Stimulated activated naive CD8-positive, alpha-beta T cell treated with anti-CD3 and anti-CD28 coated beads, Interleukin-15, Interleukin-2, amounts not matched to agents 100 U/mL and 50 U/mL, for 24 hours (primary cell): ENCODE measurements at regions not wholly inside any gene's neighbourhood (a gene's known extent, or its start where the extent isn't known, plus 50 kb on each side); places are given as distances from the start of the nearest gene placed in this dataset.
A peak's percentile ranks its signal among the peaks of the same experiment; 100 is the strongest.
"Not testable (repeated sequence)": the region's sequence is repeated elsewhere in the genome, so short reads cannot be mapped to it uniquely, and the experiment has no call there.

Experiments
- ATAC-seq: fragments of 150-1000 bp; cut with Tn5 transposase; one replicate; pipeline ENCODE4 v1.10.0; 2021
- DNase-seq: peaks from one replicate; pipeline ENCODE4 v3.0.0; 2021

DNA sequence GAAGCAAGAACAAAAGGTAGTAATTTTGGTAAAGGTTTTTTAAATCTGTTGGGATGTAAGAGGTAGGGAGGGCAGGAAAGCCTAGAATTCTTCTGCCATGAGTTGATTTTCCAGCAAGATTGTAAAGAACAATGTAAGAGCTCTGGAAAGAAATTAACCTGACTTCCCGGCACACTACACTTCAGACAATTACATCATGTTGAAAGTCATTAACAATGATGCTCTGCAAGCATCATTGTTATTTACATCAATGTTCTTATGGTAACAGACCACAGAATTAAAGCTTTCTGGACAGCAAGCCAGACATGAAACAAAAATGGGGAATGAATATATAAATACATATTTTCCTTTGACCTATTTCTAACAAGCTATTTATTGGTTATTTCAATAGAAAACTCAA is 342.2 kb downstream of the CEP170 start:
- DNase-seq, ATAC-seq: not testable (repeated sequence)

DNA sequence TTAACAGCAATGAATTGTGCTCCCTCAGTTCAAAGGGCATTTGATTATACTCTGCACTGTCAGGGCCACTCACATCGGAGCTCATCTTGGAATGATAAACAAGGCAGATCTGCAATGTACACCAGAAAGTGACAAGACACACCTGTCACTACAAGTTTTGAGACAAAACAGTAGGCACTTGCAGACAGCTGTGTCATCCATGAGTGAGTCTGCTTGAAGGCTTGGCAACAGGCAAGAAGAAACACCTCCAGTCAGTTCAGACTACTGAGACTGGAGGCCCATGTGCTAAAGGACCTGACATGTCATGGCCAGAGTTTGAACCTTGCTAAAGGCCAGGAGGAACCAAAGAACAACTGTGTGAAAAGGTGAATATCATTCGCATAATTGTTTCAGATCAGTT is 354.5 kb downstream of the CEP170 start:
- ATAC-seq, DNase-seq: not testable (repeated sequence)

DNA sequence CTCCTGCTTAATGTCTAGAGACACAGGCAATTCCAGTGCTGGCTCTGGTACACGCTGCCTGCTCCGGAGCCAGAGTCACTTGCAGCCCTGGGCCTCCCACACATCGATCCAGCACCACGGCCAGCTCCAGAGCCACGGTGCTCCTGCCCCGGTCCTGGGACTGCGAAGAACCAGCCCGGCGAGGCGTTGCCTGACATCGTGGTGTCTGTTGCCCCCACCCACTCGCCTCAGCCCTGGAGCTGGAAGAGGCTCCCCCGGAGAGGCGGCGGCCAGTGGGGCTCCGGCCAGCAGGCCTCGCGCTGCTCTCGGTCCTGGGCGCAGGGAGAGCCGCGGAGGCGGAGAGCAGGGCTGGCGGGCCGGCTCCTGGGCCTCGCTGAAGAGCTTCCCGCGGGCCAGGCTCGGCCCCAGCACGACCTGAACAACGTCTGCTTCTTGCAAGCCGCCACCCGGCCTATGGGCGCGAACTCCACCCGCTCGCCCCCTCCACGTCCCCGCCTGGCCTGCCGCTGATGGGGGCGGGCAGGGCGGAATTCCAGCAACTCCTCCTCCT is 364.8 kb downstream of the CEP170 start:
- no peak for ATAC-seq
- peak; percentile 6 for DNase-seq

DNA sequence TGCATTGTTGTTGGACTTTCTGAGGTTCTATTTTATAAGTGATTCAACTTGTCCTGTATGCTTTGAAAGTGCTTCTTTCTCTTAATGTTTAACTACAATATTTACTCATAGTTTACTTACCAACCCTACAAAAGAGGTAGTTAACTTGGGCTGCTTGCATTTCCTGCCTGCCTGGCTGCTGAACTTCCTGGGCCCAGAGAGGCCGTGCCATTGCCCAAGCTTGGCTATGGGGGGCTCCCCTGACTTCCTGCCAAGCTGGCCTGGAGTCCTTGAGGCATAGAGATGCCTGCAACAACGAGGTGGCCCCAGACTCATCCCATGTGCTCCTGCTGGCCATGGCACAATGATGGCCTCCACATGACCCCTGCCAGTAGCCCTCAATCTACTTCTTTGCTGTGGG is 361.6 kb upstream of the PLD5 start:
- no peak for DNase-seq
- no peak for ATAC-seq

DNA sequence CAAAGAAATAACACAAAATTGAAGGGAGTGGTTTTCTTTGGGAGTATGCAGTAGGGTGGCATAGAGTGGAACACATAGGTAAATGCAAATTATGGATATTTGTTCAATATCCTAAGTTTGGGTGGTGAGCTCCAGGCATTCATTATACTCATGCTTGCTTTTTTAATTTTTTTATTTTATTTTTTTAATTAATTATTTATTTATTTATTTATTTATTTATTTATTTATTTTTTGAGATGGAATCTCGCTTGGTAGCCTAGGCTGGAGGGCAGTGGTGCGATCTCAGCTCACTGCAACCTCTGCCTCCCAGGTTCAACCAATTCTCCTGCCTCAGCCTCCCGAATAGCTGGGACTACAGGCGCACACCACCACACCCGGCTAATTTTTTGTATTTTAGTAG is 355.5 kb upstream of the PLD5 start:
- ATAC-seq, DNase-seq: not testable (repeated sequence)

DNA sequence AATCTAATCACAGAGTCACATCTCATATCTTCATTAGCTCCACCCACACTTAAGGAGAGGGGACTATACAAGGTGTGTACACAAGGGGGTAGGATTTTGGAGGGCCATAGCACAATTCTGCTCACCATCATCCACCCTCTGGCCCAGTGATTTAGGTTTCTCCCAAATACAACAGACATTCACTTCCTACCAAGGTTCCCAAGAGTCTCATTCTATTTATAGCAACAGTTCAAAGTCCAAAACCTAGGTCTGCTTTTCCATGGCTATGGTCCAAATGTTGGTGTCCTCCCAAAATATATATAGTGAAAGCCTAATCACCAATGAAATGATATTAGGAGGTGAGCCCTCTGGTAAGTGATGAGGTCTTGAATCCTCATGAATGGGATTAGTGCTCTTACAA is 353.2 kb upstream of the PLD5 start:
- DNase-seq (no peak), ATAC-seq (no peak)

DNA sequence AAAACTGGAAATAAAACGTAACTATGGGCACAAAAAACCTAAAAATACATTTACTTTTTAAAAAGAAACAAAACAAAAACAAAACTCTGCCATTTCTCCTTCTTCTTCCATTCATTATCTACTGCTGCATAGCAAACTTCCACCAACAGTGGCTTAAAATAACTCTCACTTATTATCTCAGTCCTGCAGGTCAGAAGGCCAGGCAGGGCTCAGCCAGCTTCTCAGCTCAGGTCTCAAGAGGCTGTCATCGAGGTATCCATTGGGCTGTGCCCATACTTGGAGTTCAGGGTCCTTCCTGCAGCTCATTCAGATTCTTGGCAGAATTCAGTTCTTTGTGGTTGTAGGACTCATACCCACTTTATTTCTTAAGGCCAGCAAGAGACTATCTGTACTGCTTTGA is 352.7 kb upstream of the PLD5 start:
- no peak for ATAC-seq

DNA sequence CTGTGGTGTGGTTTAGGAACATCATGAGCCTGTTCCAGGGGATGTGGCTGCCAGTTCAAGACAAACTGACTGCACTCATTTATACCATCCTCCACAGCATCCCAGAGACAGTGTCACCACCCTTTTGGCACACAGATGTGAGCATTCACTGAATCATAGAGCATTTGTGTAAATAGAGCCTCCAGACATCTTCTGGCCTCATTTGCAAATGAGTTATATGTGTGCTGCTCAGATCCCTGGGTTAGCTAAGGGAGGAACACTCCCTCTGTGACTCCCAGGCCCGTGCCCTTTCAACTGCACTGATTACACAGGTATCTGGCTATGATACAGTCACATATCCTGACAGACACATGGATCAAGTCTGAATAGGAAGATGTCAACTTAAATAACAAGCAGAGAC is 351.5 kb upstream of the PLD5 start:
- DNase-seq (no peak), ATAC-seq (no peak)

More for the DNA sequence above, 352.7 kb upstream of the PLD5 start:
- no peak for DNase-seq

DNA sequence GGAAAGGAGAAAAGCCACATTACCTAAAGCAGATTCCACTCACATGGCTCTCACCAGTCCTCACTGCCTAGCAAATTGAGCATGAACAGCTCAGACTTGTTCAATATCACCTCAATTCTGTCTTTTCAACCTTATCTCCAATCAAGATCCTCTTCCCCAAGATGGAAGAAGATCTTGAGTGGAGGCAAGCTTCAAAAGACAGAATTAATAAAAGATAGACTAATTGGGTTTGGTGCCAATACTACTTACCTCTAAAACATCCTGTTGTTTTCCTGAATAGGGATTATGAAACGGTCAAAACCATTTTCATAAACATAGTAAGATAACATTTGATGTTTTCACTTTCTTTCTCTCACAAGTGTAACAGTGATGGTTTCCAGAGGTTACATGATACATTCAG is 349.2 kb upstream of the PLD5 start:
- no peak for DNase-seq

DNA sequence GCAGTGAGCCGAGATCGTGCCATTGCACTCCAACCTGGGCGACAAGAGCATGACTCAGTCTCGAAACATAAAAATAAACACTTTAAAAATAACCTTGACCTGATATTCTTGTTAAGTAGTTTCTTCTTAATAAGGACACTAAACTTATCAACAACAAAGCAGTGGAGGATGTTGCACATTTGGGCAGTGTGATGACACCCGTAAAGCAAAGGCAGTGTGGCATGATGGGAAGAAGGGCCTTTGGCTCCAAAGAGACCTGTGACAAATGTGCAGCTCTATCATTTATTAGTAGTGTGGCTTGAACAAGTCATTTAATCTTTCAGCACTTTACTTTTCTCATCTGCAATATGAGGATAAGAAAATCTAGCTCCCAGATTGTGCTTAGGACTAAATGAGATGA is 348.0 kb upstream of the PLD5 start:
- ATAC-seq: no peak
- no peak for DNase-seq

More for the DNA sequence above, 349.2 kb upstream of the PLD5 start:
- no peak for ATAC-seq

DNA sequence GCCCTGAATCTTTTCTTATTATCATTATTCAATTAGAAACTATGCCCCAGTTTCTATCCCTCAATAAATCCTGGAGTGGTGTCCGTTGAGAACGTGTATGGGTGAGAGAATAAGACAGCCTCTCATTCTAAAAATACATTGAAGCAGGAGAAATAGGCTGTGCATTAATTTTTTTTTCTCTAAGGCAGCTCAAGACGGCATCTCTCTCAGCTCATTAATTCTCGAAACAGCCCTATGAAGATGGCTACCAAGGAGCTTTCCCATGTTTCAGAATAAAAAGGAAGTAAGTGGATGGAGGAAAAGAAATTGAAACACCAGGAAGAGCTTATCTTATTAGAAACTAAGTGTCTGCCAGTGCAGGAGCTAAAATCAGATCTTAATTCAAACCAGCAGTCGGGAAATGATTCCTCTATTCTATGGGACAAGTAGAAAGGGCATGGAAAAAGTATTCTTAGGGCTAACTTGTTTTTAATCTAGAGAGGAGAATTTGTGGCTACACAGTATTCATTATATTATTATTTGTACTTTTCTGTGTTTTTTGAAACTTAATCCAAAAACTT is 347.1 kb upstream of the PLD5 start:
- no peak for ATAC-seq

DNA sequence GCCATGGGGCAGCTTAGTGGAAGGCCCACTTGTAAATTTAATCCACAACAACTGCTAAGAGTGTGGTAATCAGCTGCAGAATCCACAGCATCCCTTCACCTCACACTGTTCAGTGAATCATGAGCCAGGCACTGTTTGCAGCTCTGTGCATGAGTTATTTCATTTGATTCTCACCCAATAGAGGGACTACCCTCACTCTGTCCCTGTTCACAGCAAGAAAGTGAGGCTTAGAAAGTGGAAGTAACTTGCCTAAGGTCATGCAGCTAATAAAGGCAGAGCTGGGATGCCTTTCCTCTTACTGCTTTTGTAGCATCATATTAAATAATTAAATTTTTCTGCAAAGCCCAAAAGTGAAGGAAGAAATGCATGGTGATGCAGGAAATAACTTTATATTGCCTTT is 346.5 kb upstream of the PLD5 start:
- ATAC-seq (no peak), DNase-seq (no peak)

More for the DNA sequence above, 347.1 kb upstream of the PLD5 start:
- no peak for DNase-seq

DNA sequence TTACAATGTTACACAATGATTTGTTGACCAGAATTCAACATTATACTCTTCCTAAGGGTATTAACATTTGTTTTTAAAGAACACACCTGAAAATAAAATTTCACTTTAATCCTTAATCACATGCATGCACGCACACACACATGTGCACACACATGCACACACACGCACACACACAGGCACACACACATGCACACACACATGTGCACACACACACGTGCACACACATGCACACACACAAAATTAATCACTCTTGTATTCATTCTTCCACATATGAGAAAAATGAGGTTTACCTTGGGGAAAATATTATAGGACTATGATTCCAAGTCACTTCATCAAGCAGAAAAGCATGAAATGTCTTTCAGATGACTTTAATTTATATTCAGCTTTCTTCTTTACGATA is 331.8 kb upstream of the PLD5 start:
- DNase-seq: no peak
- ATAC-seq: no peak

DNA sequence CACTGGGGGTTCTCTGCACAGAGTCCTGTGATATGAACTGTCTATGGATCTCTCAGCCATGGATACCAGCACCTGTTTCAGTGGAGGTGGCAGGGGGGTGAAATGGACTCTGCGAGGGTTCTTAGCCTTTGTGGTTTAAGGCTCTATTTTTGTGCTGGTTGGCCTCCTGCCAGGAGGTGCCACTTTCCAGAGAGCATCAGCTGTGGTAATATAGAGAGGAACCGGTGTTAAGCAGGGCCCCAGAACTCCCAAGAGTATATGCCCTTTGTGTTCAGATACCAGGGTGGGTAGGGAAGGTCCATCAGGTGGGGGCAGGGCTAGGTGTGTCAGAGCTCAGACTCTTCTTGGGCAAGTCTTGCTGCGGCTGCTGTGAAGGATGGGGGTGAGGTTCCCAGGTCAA is 330.0 kb upstream of the PLD5 start:
- DNase-seq: no peak

DNA sequence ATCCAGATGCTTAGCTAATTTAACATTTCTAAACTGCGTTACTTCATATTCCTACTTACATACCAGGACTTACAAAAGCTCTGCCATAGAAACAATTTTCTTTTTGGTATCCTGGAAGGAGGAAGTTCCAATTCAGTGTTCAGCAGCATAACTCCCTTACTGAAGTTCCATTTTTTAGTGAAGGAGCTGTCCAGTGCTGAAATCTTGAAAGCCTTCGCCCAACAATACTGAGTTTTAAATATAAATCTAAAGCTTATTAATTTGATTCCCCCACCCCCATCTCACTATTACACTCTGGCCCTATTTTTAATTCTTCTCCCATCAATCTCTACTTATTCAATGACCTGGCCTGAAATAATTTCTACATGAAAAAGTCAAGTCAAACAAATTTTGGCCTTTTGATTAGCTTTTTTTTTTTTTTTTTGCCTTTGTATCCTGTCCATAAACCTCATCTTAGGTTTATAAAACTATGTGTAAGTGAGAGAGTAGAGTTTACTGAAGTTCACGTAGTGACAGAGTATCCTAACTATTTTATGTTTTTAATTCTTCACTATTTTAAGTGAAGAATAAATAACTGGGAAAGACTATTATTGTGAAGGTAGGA is 323.0 kb upstream of the PLD5 start:
- ATAC-seq (no peak), DNase-seq (no peak)

More for the DNA sequence above, 330.0 kb upstream of the PLD5 start:
- no peak for ATAC-seq

DNA sequence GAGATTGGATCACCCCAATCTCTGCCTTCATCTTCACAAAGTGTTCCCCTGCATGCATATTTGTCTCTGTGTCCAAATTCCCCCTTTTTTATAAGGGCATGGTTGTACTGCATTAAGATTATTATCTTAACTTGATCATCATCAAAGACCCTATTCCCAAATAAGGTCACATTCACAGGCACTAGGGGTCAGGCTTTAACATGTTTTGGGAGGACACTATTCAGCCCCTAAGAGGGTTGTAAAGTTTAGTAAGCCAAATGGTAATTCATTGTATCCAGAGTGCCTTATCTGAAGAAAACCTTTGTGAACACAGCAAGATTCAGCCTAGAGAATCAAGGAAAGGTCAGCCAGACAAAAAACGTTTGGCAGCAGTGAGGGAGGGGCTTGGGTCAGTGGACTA is 317.6 kb upstream of the PLD5 start:
- DNase-seq (no peak), ATAC-seq (no peak)

DNA sequence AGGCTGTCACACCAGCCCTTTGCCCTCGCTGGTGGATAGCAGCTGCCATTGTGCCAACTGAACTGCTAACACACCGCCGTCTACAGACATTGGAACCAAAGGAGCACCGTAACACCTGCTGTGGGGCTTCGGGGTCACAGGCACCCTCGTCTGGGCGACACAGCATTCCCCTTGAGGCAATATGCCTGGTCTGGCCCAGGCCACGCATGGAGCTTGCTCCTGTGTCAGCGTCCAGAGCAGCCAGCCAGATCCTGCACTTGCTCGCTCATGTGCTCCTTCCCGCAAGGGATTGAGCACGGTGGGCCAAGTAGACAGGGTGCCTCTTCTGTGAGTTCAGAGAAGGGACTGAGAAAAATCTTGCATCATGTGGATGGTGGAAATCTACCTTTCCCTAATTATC is 314.6 kb upstream of the PLD5 start:
- no peak for DNase-seq
- no peak for ATAC-seq

DNA sequence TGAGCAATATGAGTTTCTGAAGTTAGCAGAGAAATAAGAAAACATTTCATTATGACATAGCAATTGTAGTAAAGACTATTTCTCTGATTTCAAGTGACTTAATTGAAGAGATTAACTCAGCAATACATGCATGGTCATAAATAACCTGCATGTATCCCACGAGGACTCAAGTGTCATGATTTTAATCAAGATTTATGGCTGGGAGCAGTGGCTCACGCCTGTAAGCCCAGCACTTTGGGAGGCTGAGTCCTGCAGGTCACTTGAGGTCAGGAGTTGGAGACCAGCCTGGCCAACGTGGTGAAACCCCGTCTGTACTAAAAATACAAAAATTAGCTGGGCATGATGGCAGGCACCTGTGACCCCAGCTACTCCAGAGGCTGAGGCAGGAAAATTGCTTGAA is 311.9 kb upstream of the PLD5 start:
- ATAC-seq: no peak
- DNase-seq: no peak

DNA sequence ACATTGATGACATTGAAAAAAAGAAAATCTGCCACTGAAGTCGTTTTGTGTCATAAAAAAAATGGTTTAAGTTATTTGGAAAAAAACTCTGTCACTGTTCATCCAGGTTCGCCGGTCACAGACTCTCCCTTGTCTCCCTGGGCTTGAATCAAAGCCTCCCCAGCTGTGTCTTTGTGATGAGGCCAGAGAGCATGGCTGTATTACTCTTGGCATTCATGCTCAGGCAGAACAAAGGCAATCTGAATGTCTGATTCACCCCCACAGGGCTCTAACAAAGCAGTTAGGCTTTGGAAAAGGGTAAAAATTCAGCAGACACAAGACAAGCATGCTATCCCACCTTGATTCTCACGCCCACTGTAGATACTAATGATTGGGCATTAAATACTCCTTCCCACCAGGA is 304.3 kb upstream of the PLD5 start:
- ATAC-seq: no peak
- no peak for DNase-seq

DNA sequence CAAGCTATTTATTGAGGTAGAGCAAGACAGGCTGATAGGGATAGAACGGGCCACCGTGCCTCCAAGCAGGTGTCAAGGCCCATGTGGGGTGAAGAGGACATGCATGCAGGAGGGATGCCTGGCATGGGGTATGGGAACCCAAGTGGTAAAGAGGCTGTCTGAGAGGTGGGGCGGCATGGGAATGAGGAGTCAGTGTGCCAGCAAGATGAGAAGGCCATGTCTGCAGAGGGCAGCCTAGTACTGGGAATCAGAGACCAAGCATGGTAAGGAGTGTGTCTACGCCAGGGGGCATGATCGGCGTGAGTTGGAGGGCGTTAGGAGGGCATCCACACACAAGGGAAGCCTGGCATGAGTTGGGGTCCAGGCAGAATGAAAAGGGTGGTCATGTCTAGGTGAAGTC is 303.7 kb upstream of the PLD5 start:
- no peak for DNase-seq
- ATAC-seq: no peak

DNA sequence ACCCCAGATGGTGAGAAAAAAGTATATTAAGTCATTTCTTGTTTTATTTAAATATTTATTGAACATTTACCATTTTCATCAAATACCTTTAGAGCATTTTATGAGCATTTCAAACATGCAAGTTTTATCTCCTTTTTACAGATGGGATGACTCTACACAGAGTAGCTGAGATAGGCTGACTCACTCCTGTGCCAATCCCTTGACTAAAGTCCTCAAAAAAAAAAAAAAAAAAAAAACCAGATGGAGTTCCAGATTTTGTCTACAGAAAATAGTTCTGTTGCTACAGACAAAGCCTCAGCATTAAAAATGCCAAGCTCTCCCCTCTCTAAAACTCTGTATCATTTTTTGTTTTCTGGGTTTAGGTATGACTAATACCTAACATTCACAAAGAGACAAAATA is 303.0 kb upstream of the PLD5 start:
- ATAC-seq: no peak
- no peak for DNase-seq

DNA sequence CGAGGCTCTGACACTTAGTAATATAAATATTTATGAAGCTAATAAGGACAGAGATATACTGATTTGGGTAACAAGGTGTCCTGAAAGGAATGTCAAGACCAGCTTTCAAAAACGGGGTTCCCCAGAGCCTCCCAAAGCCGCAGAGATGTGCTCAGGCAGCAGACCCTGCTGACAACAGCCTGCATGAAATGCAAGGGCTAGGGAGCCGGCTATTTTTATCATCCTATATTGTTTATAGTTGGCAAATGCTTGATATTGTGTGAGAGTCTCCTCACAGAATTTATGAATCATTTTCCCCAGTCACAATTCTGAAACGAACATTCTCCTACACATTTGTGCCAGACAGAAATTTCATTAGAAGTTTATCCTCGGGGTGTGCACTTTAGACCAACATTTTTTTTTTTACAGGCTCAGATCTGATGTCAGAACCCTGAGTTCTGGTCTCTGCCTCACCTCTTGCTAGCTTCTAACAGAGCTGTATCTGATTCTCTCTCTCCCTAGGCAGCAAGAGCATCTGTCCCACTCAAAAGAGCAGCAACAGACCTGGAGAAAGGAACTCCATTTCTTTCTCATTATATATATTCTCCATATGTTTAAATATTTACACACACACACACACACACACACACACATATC is 302.3 kb upstream of the PLD5 start:
- DNase-seq: no peak
- no peak for ATAC-seq

DNA sequence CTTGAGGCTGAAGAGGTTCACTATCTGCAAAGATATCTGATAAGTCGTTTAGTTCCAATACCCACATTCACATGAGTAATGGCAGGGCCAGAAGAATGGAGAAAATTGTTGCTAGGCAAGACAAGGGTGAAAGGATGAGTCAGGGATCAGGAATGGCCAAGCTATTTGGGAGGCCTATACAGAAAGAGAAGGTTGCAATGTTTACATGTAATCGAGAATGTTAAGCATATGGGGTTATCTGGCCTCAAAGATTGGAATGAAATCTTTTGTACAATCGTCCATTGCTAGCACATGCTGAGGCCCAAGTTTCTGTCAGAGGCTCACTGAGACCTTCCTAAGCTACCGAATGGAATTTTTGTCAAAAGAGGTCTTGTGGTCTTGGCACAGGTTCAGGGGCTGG is 299.9 kb upstream of the PLD5 start:
- no peak for DNase-seq

More for the DNA sequence above, 299.9 kb upstream of the PLD5 start:
- ATAC-seq: no peak
